Mesendoderm (in vitro differentiated cells): ENCODE measurements at regions not wholly inside any gene's neighbourhood (a gene's known extent, or its start where the extent isn't known, plus 50 kb on each side); places are given as distances from the start of the nearest gene placed in this dataset.

ENCODE experiments used
- DNase-seq: peaks from one replicate; pipeline ENCODE4 v3.0.0; 2013
- H2AK5ac ChIP-seq: 2 replicates; pipeline ENCODE4 v1.6.1; 2013; ENCODE audit warnings: low read length, inconsistent platforms
- H2BK120ac ChIP-seq: 2 replicates; pipeline ENCODE4 v1.6.1; 2013; ENCODE audit warnings: low read depth, mild to moderate bottlenecking, low read length, moderate library complexity, mixed read lengths
- H2BK15ac ChIP-seq: replicated peaks from 2 replicates; pipeline ENCODE4 v1.6.1; 2013; ENCODE audit warnings: low read depth, mild to moderate bottlenecking, moderate library complexity
- H2BK5ac ChIP-seq: 2 replicates; pipeline ENCODE4 v1.6.1; 2013; ENCODE audit warnings: low read length, inconsistent platforms
- H3K18ac ChIP-seq: 2 replicates; pipeline ENCODE4 v1.6.1; 2013; ENCODE audit warnings: mild to moderate bottlenecking, low read length, mixed read lengths
- H3K23ac ChIP-seq: one replicate; pipeline ENCODE4 v1.6.1; 2013; ENCODE audit warnings: low read length
- H3K27ac ChIP-seq: 2 replicates; pipeline ENCODE4 v1.5.1; 2013; ENCODE audit warnings: low read depth, mild to moderate bottlenecking, inconsistent platforms, low read length, moderate library complexity
- H3K27me3 ChIP-seq: 2 replicates; pipeline ENCODE4 v1.6.1; 2013; ENCODE audit warnings: low read length, control low read depth, mild to moderate bottlenecking, inconsistent platforms; ENCODE audit not compliant: insufficient read depth, poor library complexity
- H3K36me3 ChIP-seq: 2 replicates; pipeline ENCODE4 v1.6.1; 2013; ENCODE audit warnings: low read length, inconsistent platforms; ENCODE audit not compliant: control insufficient read depth, insufficient read depth
- H3K4ac ChIP-seq: one replicate; pipeline ENCODE4 v1.6.1; 2013; ENCODE audit warnings: low read depth, mild to moderate bottlenecking, low read length, moderate library complexity
- H3K4me1 ChIP-seq: 2 replicates; pipeline ENCODE4 v1.6.1; 2013; ENCODE audit warnings: low read depth, low read length, inconsistent platforms; ENCODE audit not compliant: control insufficient read depth
- H3K4me2 ChIP-seq: 2 replicates; pipeline ENCODE4 v1.6.1; 2013; ENCODE audit warnings: low read length
- H3K4me3 ChIP-seq: 2 replicates; pipeline ENCODE4 v1.5.1; 2013; ENCODE audit warnings: mild to moderate bottlenecking, low read length
- H3K56ac ChIP-seq: one replicate; pipeline ENCODE4 v1.6.1; 2013; ENCODE audit warnings: low read length
- H3K79me1 ChIP-seq: 2 replicates; pipeline ENCODE4 v1.6.1; 2013; ENCODE audit warnings: low read length, inconsistent platforms
- H3K79me2 ChIP-seq: 2 replicates; pipeline ENCODE4 v1.6.1; 2013; ENCODE audit warnings: mild to moderate bottlenecking, low read length; ENCODE audit not compliant: control insufficient read depth, insufficient read depth
- H3K9ac ChIP-seq: 2 replicates; pipeline ENCODE4 v1.6.1; 2013; ENCODE audit warnings: low read length, inconsistent platforms
- H4K5ac ChIP-seq: one replicate; pipeline ENCODE4 v1.6.1; 2013; ENCODE audit warnings: low read length
- H4K8ac ChIP-seq: one replicate; pipeline ENCODE4 v1.6.1; 2013; ENCODE audit warnings: low read depth, mild to moderate bottlenecking, control low read depth, low read length, moderate library complexity
- WGBS: extraction: QIAGEN DNeasy Blood & Tissue Kit; methylation state at CpG from one replicate; pipeline ENCODE4 v1.1.7; 2013; ENCODE audit warnings: low lambda C conversion rate, missing lambda C conversion rate; ENCODE audit not compliant: insufficient coverage; ENCODE audit errors: extremely low coverage; 5-methylcytosine and 5-hydroxymethylcytosine counted together

DNA sequence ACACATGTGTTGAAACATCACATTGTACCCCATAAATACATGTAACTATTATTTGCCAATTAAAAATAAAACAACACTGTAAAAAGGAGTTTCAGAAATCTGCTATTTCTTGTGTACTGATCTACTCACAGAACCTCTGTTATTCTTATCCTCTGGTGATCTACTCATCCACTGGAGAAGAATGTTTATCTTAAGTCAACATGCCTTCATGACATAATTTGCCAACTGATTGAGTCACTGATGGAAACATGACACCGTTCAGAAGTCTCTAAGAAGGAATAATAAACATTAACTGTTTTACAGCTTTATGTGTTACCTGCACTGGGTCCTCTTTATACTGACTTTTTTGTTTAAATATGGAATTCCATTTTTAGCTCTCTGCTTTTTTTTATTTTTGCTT, 555.2 kb downstream of the DCDC2C start:
- no peak for DNase-seq

DNA sequence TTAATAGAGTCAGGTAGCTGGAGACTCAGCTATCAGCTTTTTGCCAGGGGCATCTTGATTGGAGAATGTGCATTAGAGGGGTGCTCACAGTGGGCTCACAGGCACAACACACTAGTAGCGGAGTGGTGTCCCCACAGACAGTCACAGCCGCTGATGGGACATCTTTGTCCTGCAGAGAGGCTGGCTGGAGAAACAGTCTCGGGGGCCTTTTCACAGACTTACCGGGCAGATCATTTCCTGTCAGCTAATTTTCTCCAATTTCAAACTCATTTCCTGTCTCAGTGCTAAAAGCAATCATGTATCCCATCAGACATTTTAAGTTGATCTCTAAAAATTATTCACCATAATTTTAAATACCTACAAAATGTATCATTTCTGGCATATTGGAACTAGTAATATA, 562.6 kb downstream of the DCDC2C start:
- no peak overlapping the region for H4K5ac ChIP-seq
- no peak overlapping the region for H4K8ac ChIP-seq
- H3K4me2 ChIP-seq, result no peak overlapping the region
- H2BK120ac ChIP-seq, result no peak overlapping the region
- DNase-seq, result no peak
- no peak overlapping the region for H3K56ac ChIP-seq
- no peaks in the 10 kb centered on the region for H3K79me1 ChIP-seq
- no peak overlapping the region for H3K4me3 ChIP-seq
- H3K27ac ChIP-seq, result no peak overlapping the region
- H3K27me3 ChIP-seq, result no peaks in the 10 kb centered on the region
- H3K4me1 ChIP-seq, result no peaks in the 10 kb centered on the region
- H2BK5ac ChIP-seq, result no peak overlapping the region
- H3K18ac ChIP-seq, result no peak overlapping the region
- WGBS, result no CpG with 5 or more reads among the region's 4 CpGs
- H2AK5ac ChIP-seq, result no peak overlapping the region
- H3K4ac ChIP-seq, result no peak overlapping the region
- no peaks in the 10 kb centered on the region for H3K36me3 ChIP-seq
- H3K23ac ChIP-seq, result no peak overlapping the region
- no peaks in the 10 kb centered on the region for H3K79me2 ChIP-seq
- H3K9ac ChIP-seq, result no peak overlapping the region
- H2BK15ac ChIP-seq, result no peak overlapping the region

More for the DNA sequence above, 555.2 kb downstream of the DCDC2C start:
- Histone ChIP-seq H3K4me2 (no peak overlapping the region), H4K5ac (no peak overlapping the region), H3K4ac (no peak overlapping the region), H2BK120ac (no peak overlapping the region), H2AK5ac (no peak overlapping the region), H3K79me1 (no peaks in the 10 kb centered on the region), H3K27me3 (no peaks in the 10 kb centered on the region), H3K4me1 (no peaks in the 10 kb centered on the region), H2BK15ac (no peak overlapping the region), H4K8ac (no peak overlapping the region), H2BK5ac (no peak overlapping the region), H3K18ac (no peak overlapping the region), H3K27ac (no peak overlapping the region), H3K79me2 (no peaks in the 10 kb centered on the region), H3K36me3 (no peaks in the 10 kb centered on the region), H3K56ac (no peak overlapping the region), H3K9ac (no peak overlapping the region), H3K4me3 (no peak overlapping the region), H3K23ac (no peak overlapping the region)
- no CpG with 5 or more reads among the region's 1 CpG for WGBS

GRCh38 chr2:4269885-4270284, 566.5 kb downstream of the DCDC2C start:
- H2BK15ac ChIP-seq, result no peak overlapping the region
- H4K5ac ChIP-seq, result no peak overlapping the region
- DNase-seq, result peak; percentile 16
- H3K79me1 ChIP-seq, result no peaks in the 10 kb centered on the region
- H2AK5ac ChIP-seq, result no peak overlapping the region
- H4K8ac ChIP-seq, result no peak overlapping the region
- no peaks in the 10 kb centered on the region for H3K79me2 ChIP-seq
- H3K27me3 ChIP-seq, result no peaks in the 10 kb centered on the region
- no peak overlapping the region for H3K18ac ChIP-seq
- WGBS, result no CpG with 5 or more reads among the region's 2 CpGs
- no peaks in the 10 kb centered on the region for H3K36me3 ChIP-seq
- H3K4me3 ChIP-seq, result no peak overlapping the region
- H3K23ac ChIP-seq, result no peak overlapping the region
- no peak overlapping the region for H3K9ac ChIP-seq
- H2BK120ac ChIP-seq, result no peak overlapping the region
- no peak overlapping the region for H2BK5ac ChIP-seq
- H3K56ac ChIP-seq, result no peak overlapping the region
- no peaks in the 10 kb centered on the region for H3K4me1 ChIP-seq
- H3K27ac ChIP-seq, result no peak overlapping the region
- no peak overlapping the region for H3K4ac ChIP-seq
- H3K4me2 ChIP-seq, result no peak overlapping the region

GRCh38 chr2:4272261-4272858, 569.0 kb downstream of the DCDC2C start:
- Histone ChIP-seq H3K4me2 (no peak overlapping the region), H3K79me2 (no peaks in the 10 kb centered on the region), H3K4me3 (no peak overlapping the region), H2BK5ac (no peak overlapping the region), H3K23ac (no peak overlapping the region), H3K79me1 (no peaks in the 10 kb centered on the region), H4K8ac (no peak overlapping the region), H3K4ac (no peak overlapping the region), H3K27me3 (no peaks in the 10 kb centered on the region), H3K4me1 (no peaks in the 10 kb centered on the region), H2AK5ac (no peak overlapping the region), H2BK15ac (no peak overlapping the region), H2BK120ac (no peak overlapping the region), H3K9ac (no peak overlapping the region), H3K56ac (no peak overlapping the region), H3K36me3 (no peaks in the 10 kb centered on the region), H3K27ac (no peak overlapping the region), H3K18ac (no peak overlapping the region), H4K5ac (no peak overlapping the region)
- WGBS, result no CpG with 5 or more reads among the region's 13 CpGs
- DNase-seq, result no peak

DNA sequence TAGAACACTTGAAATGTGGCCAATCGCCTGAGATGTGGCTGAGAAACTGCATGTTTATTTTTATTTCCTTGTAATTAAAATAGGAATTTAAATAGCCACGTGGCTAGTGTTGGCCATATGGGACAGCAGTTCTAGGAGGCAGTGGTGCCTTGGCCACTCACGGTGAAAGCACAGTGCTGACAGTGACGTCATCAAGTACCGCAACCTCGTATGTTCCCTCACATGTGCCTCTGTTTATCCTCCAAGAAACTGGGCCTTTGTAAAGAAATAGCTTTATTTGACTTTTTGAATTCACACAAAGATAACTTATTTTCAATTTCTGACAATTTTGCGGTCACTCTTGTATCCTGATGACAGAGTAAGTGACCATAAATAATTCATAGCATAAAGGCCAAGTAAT, 575.0 kb downstream of the DCDC2C start:
- no peak overlapping the region for H2BK15ac ChIP-seq
- no peak overlapping the region for H2AK5ac ChIP-seq
- no peaks in the 10 kb centered on the region for H3K27me3 ChIP-seq
- H3K79me2 ChIP-seq, result no peaks in the 10 kb centered on the region
- H3K4me1 ChIP-seq, result no peaks in the 10 kb centered on the region
- no peak overlapping the region for H3K4ac ChIP-seq
- H3K79me1 ChIP-seq, result no peaks in the 10 kb centered on the region
- WGBS, result no CpG with 5 or more reads among the region's 7 CpGs
- no peak overlapping the region for H3K27ac ChIP-seq
- DNase-seq, result no peak
- no peak overlapping the region for H3K23ac ChIP-seq
- no peak overlapping the region for H3K18ac ChIP-seq
- no peak overlapping the region for H3K9ac ChIP-seq
- H3K4me2 ChIP-seq, result no peak overlapping the region
- H4K8ac ChIP-seq, result no peak overlapping the region
- H2BK120ac ChIP-seq, result no peak overlapping the region
- H4K5ac ChIP-seq, result no peak overlapping the region
- no peaks in the 10 kb centered on the region for H3K36me3 ChIP-seq
- no peak overlapping the region for H2BK5ac ChIP-seq
- no peak overlapping the region for H3K56ac ChIP-seq
- no peak overlapping the region for H3K4me3 ChIP-seq

GRCh38 chr2:4279431-4279830, 576.1 kb downstream of the DCDC2C start:
- Histone ChIP-seq H3K18ac (no peak overlapping the region), H2BK15ac (no peak overlapping the region), H2AK5ac (no peak overlapping the region), H4K5ac (no peak overlapping the region), H3K36me3 (no peaks in the 10 kb centered on the region), H3K4me2 (no peak overlapping the region), H3K4me3 (no peak overlapping the region), H3K79me1 (no peaks in the 10 kb centered on the region), H3K56ac (no peak overlapping the region), H3K4ac (no peak overlapping the region), H2BK5ac (no peak overlapping the region), H2BK120ac (no peak overlapping the region), H3K9ac (no peak overlapping the region), H3K4me1 (no peaks in the 10 kb centered on the region), H4K8ac (no peak overlapping the region), H3K27ac (no peak overlapping the region), H3K27me3 (no peaks in the 10 kb centered on the region), H3K23ac (no peak overlapping the region), H3K79me2 (no peaks in the 10 kb centered on the region)
- no CpG with 5 or more reads among the region's 5 CpGs for WGBS
- DNase-seq, result no peak
